Left ventricle myocardium inferior (tissue), 1 donor: ENCODE measurements at regions not wholly inside any gene's neighbourhood (a gene's known extent, or its start where the extent isn't known, plus 50 kb on each side); places are given as distances from the start of the nearest gene placed in this dataset.

Experiments
- DNase-seq: peaks from one replicate; pipeline ENCODE4 v3.0.0-alpha.2; 2020
- H3K27ac ChIP-seq: fragments of 200-600 bp; replicated peaks from 2 replicates; pipeline ENCODE4 v1.8.0; 2021
- H3K27me3 ChIP-seq: fragments of 200-600 bp; 2 replicates; pipeline ENCODE4 v1.8.0; 2021; ENCODE audit warnings: low read depth
- H3K36me3 ChIP-seq: fragments of 200-600 bp; 2 replicates; pipeline ENCODE4 v1.8.0; 2021
- H3K4me1 ChIP-seq: fragments of 200-600 bp; 2 replicates; pipeline ENCODE4 v1.8.0; 2021
- H3K4me3 ChIP-seq: fragments of 200-600 bp; 2 replicates; pipeline ENCODE4 v1.8.0; 2021; ENCODE audit warnings: mild to moderate bottlenecking, moderate library complexity
- H3K9me3 ChIP-seq: fragments of 200-600 bp; replicated peaks from 2 replicates; pipeline ENCODE4 v1.8.0; 2021
- intact Hi-C: fragments of 100-400 bp; cut with micrococcal nuclease; formaldehyde crosslinking; loops from one replicate; pipeline ENCODE4 v1.11.0; 2022
- TF ChIP-seq, protein P1 (sequence below): fragments of 200-600 bp; IDR thresholded peaks from 2 replicates; pipeline ENCODE4 v1.8.0; 2021; ENCODE audit warnings: antibody characterized with exemption, mild to moderate bottlenecking, borderline replicate concordance
- donor health status: DM: no; HTN: yes; CAD: no; lungs with severe emphysema.

DNA sequence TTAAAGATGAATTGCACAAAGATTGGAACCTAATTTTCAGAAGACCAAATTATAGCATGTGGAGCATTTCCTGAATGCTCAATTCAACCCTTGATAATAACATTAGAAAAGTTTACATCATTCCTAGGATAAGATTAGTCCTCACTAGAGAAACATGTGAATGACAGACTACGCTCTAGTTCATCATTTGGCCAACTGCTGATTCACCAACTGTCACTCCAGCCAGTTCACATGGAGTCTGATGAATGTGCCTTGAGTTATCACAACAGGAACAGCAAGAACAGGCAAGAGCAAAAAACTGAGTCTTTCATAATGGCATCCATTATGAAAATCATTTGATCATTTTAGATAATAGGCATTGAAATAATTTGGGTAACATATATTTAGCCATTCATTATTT lies 415.9 kb downstream of the PTPRC start:
- intact Hi-C loops: no loop called here

GRCh38 chr1:199057322-199057721 lies 418.5 kb downstream of the PTPRC start:
- H3K4me1 ChIP-seq: no peaks in the 10 kb centered on the region
- no peaks in the 10 kb centered on the region for H3K36me3 ChIP-seq
- H3K27me3 ChIP-seq: no peaks in the 10 kb centered on the region
- no peaks in the 10 kb centered on the region for H3K9me3 ChIP-seq
- H3K4me3 ChIP-seq: no peak overlapping the region
- intact Hi-C loops: no loop called here
- TF ChIP-seq, protein P1, sequence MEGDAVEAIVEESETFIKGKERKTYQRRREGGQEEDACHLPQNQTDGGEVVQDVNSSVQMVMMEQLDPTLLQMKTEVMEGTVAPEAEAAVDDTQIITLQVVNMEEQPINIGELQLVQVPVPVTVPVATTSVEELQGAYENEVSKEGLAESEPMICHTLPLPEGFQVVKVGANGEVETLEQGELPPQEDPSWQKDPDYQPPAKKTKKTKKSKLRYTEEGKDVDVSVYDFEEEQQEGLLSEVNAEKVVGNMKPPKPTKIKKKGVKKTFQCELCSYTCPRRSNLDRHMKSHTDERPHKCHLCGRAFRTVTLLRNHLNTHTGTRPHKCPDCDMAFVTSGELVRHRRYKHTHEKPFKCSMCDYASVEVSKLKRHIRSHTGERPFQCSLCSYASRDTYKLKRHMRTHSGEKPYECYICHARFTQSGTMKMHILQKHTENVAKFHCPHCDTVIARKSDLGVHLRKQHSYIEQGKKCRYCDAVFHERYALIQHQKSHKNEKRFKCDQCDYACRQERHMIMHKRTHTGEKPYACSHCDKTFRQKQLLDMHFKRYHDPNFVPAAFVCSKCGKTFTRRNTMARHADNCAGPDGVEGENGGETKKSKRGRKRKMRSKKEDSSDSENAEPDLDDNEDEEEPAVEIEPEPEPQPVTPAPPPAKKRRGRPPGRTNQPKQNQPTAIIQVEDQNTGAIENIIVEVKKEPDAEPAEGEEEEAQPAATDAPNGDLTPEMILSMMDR: no peak
- DNase-seq: no peak
- H3K27ac ChIP-seq: no peak overlapping the region

More for the DNA sequence above, 415.9 kb downstream of the PTPRC start:
- DNase-seq: no peak
- Histone ChIP-seq H3K27ac (no peak overlapping the region), H3K36me3 (no peaks in the 10 kb centered on the region), H3K9me3 (peaks cover 20% of the 10 kb centered on the region), H3K4me3 (no peak overlapping the region), H3K27me3 (no peaks in the 10 kb centered on the region), H3K4me1 (no peaks in the 10 kb centered on the region)
- TF ChIP-seq, protein P1: no peak

DNA sequence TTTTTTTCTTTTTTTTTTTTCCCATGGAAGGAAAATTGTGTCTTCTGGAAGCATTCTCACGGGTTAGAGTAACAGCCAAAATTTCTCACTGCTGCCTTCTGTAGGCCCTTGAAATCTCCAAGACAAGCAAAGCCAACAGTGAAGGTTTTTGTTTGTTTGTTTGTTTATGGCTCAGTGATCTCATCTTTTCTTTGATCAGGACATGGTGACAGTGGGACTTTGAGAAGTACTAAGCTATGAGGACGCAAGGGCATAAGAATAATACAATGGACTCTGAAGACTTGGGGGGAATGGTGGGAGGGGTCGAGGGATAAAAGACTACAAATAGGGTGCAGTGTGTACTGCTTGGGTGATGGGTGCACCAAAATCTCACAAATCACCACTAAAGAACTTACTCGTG lies 419.4 kb downstream of the PTPRC start:
- no peaks in the 10 kb centered on the region for H3K4me1 ChIP-seq
- no peak for DNase-seq
- H3K36me3 ChIP-seq: no peaks in the 10 kb centered on the region
- intact Hi-C loops: no loop called here
- H3K9me3 ChIP-seq: no peaks in the 10 kb centered on the region
- H3K27ac ChIP-seq: no peak overlapping the region
- no peaks in the 10 kb centered on the region for H3K27me3 ChIP-seq
- H3K4me3 ChIP-seq: no peak overlapping the region
- TF ChIP-seq, protein P1: no peak

DNA sequence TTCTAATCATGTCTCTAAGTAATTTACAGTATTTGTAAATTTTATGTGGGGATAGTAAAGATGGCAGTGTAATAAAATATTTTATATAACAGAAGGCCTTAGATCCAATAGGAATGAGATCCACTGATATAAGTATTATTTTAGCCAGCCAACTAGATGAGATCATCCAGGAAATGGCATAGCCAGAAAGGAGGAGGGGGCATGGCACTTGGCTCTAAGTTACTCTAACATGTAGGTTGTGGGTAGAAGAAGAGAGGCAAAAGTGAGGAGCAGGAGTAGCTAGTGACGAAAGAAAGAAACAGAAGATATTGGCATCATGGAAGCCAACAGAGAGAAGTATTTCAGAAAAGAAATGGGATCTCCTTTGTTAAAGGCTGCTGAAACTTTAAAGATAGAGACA lies 426.1 kb downstream of the PTPRC start:
- Histone ChIP-seq H3K36me3 (no peaks in the 10 kb centered on the region), H3K9me3 (no peaks in the 10 kb centered on the region), H3K4me3 (no peak overlapping the region), H3K27ac (no peak overlapping the region), H3K4me1 (no peaks in the 10 kb centered on the region), H3K27me3 (no peaks in the 10 kb centered on the region)
- DNase-seq: no peak
- TF ChIP-seq, protein P1: no peak
- intact Hi-C loops: no loop called here

DNA sequence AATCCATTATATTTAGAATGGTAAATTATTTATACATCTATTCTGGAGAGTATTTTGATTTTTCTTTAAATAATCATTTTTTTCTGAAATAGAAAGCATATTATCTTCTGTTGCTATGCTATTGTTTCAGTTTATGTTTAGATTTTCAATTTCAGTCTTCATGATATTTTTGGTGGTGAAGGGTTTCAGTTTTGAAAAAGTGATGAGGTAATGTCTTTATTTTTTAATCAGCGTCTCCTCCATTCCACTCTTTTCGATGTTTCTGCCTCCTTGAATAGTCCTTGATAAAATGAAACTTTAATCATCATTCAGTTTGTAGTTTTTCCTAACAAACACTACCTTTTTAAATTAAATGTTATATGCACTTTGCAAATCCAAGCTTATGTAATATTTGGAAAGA lies 428.6 kb downstream of the PTPRC start:
- no peak for DNase-seq
- Histone ChIP-seq H3K4me3 (no peak overlapping the region), H3K36me3 (no peaks in the 10 kb centered on the region), H3K27ac (no peak overlapping the region), H3K4me1 (no peaks in the 10 kb centered on the region), H3K9me3 (no peaks in the 10 kb centered on the region), H3K27me3 (no peaks in the 10 kb centered on the region)
- intact Hi-C loops: no loop called here
- TF ChIP-seq, protein P1: no peak

- no peak for DNase-seq
- intact Hi-C loops: no loop called here
- H3K4me3 ChIP-seq: no peak overlapping the region
- H3K36me3 ChIP-seq: no peaks in the 10 kb centered on the region
- no peaks in the 10 kb centered on the region for H3K9me3 ChIP-seq
- H3K27ac ChIP-seq: no peak overlapping the region
- H3K27me3 ChIP-seq: no peaks in the 10 kb centered on the region
- TF ChIP-seq, protein P1: no peak
- no peaks in the 10 kb centered on the region for H3K4me1 ChIP-seq
These were observed 432.2 kb downstream of the PTPRC start for GRCh38 chr1:199071080-199071479.
